ENCODE measurements at regions not wholly inside any gene's neighbourhood (a gene's known extent, or its start where the extent isn't known, plus 50 kb on each side); places are given as distances from the start of the nearest gene placed in this dataset.

- TF ChIP-seq, protein P1, sequence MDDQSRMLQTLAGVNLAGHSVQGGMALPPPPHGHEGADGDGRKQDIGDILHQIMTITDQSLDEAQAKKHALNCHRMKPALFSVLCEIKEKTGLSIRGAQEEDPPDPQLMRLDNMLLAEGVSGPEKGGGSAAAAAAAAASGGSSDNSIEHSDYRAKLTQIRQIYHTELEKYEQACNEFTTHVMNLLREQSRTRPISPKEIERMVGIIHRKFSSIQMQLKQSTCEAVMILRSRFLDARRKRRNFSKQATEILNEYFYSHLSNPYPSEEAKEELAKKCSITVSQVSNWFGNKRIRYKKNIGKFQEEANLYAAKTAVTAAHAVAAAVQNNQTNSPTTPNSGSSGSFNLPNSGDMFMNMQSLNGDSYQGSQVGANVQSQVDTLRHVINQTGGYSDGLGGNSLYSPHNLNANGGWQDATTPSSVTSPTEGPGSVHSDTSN (IDR thresholded peaks at IDR 0.05), result no peak
- no peak for TF ChIP-seq BHLHE40 (IDR thresholded peaks at IDR 0.05; ENCODE audit: low read depth, low read length)
- TF ChIP-seq, protein P2, sequence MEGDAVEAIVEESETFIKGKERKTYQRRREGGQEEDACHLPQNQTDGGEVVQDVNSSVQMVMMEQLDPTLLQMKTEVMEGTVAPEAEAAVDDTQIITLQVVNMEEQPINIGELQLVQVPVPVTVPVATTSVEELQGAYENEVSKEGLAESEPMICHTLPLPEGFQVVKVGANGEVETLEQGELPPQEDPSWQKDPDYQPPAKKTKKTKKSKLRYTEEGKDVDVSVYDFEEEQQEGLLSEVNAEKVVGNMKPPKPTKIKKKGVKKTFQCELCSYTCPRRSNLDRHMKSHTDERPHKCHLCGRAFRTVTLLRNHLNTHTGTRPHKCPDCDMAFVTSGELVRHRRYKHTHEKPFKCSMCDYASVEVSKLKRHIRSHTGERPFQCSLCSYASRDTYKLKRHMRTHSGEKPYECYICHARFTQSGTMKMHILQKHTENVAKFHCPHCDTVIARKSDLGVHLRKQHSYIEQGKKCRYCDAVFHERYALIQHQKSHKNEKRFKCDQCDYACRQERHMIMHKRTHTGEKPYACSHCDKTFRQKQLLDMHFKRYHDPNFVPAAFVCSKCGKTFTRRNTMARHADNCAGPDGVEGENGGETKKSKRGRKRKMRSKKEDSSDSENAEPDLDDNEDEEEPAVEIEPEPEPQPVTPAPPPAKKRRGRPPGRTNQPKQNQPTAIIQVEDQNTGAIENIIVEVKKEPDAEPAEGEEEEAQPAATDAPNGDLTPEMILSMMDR (IDR thresholded peaks at IDR 0.05), result no peak
- TF ChIP-seq MAZ (IDR thresholded peaks at IDR 0.05; ENCODE audit: borderline replicate concordance, low read depth, low read length), result no peak
- TF ChIP-seq, protein P3, sequence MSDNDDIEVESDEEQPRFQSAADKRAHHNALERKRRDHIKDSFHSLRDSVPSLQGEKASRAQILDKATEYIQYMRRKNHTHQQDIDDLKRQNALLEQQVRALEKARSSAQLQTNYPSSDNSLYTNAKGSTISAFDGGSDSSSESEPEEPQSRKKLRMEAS (IDR thresholded peaks at IDR 0.05), result no peak
Measured at GRCh38 chr18:56455874-56456273, 182.5 kb downstream of the TXNL1 start.
